NCI-H748 (cell line): ENCODE measurements at regions not wholly inside any gene's neighbourhood (a gene's known extent, or its start where the extent isn't known, plus 50 kb on each side); places are given as distances from the start of the nearest gene placed in this dataset.

Source experiments
- DNase-seq: peaks from one replicate; lab custom pipeline; 2025; ENCODE audit not compliant: unreplicated experiment; lab: John Stamatoyannopoulos, UW

DNA sequence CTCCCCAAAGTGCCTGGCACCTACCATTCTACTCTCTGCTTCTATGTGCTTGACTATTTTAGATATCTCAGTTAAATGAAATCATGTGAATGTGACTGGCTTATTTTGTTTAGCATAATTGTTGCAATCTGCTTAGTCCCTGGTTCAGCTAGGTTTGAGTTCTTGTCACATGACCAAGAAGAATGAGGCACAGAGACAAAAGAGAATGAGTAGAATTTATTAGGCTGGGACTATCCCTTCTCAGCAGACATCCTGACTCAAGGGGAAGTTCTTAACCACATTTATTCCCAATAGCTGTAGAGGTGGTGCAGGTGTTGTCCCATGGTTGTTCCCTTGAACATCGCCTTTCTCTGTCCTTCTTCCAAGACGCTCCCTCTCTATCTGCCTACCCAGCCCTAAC is 1485.7 kb downstream of the KCNT2 start:
- DNase-seq = no peak

DNA sequence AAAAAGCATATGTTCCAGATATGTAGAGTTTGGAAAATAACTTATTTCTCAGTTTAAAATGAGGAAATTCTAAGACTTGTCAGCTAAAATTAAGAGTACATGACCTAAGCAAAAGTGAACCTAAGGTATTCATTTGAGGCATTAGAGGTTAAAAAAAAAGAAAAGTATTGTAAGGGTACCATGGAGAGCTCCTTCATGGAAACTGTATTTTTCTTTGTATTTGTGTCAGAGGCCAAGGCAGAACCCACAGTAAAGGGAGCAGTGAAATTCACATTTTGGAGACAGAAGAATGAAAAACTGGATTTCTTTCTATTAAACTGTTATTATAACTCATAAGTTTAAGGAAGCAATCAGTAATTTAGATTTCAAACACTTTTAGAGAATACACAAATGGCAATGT is 1494.8 kb downstream of the KCNT2 start:
- DNase-seq = no peak

DNA sequence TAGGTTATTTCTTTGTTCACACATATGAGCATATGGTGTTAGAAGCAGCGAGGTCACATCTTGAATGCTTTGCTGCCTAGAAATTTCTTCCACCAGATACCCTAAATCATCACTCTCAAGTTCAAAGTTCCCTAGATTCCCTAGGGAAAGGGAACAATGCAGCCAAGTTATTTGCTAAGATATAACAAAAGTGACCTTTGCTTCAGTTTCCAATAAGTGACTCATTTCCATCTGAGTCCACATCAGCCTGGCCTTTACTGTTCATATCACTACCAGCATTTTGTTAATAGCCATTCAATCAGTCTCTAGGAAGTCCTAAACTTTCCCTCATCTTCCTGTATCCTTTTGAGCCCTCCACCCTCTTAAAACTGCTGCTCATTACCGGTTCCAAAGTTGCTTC is 1502.5 kb downstream of the KCNT2 start:
- no peak for DNase-seq

DNA sequence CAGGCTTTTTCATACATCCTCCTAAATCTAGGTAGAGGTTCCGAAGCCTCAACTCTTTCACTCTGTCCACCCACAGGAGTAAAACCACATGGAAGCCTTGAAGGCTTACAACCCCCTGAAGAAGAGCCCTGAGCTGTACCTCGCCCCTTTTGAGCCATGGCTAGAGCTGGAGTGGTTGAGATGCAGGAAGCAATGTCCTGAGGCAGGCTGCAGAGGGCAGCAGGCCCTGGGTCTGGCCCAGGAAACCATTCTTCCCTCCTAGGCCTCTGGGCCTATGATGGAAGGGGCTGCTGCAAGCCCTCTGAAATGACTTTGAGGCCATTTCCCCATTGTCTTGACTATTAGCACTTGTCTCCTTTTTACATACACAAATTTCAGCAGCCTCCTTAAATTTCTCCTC is 1503.0 kb downstream of the KCNT2 start:
- DNase-seq = no peak

DNA sequence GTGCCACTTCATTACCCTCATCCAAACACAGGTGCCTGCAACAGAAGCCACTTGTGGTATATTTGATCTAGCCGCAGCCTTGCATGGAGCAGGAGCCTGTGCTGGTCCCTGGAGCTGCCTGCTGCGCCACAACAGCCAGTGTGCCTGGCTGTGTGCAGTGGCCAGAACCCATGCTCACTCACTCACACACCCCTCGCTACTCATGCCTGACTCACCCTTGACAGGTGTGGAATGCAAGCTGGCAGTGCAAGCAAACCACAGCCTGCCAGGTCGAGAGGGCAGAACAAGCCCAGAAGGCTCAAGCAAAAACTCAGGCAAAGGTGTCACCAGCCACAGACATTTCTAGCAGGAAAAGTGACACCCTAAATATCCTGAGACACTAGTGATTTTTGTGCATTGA is 1510.9 kb downstream of the KCNT2 start:
- DNase-seq = no peak

DNA sequence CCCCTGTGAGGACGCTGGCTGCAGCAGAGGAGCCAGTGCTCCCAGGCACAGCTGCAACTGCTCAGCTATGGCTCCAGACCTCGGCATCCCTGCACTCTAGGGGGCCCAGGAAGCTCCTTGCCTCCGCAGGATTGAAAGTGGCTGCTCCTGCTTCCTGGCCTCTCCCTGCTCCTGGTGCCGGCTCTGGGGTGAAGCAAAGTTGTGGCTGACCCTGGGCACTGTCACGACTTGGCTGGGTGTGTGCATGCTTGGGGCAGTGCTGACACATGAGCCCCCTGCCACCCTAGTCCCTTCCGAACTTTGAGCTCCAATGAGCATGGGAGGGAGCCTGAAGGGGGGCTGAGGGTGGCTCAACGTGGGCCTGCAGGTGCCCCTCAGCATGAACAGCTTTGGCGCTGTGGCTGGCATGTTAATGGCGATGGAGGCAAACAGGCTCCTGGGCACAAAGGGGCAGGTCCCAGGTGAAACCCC is 1512.2 kb downstream of the KCNT2 start:
- no peak for DNase-seq

DNA sequence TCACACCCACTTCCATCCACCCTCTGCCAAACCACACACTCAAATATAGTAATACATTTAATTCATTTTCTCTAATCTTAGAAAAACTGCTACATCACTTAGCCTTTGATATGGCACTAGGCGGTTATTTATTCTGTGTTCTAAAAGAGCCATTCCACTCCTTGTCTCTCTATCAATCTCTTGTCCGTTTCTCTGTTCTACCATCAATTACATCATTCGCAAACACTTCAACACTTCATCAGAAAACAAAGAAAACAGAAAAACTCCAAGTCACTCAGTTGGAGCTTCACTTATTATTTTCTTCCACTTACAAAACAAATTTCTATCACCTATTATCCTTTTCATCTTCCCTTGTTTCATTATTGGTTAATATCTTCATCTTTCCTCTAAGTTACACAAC is 1523.0 kb downstream of the KCNT2 start:
- no peak for DNase-seq

DNA sequence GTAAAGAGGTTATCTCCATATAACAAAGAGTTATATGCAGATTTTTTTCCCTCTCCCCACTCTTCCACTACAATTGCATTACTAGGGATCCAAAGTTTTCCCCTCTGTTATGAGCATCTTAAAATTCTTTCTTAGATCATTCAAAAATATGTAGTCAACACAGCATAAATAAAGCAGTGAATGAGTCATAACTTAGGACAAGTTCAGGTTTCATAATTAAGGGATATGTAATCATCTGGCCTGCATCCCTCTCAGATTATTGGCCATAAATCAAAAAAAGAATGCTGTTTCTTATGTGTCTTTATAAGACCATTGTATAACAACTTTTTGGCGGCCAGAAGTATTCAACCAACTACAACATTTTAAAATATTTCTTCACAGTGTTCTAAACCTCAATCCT is 1526.1 kb downstream of the KCNT2 start:
- no peak for DNase-seq

DNA sequence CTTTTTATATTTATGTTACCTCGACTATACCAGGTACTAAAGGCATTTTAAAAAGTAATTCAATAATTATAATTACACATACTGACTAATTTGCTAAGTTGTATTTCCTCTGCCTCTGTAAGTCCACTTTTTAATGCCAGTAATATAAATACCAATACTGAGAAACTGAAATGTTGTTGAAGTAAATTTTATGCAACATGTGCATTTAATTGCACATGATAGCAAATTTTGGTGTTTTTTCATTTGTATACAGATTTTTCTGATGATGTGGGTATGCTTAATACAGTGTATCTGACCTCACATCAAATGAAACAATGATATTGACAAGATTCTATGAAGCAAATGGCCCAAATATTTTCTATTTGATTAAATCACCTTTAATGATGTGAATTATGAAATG is 1531.6 kb downstream of the KCNT2 start:
- no peak for DNase-seq

DNA sequence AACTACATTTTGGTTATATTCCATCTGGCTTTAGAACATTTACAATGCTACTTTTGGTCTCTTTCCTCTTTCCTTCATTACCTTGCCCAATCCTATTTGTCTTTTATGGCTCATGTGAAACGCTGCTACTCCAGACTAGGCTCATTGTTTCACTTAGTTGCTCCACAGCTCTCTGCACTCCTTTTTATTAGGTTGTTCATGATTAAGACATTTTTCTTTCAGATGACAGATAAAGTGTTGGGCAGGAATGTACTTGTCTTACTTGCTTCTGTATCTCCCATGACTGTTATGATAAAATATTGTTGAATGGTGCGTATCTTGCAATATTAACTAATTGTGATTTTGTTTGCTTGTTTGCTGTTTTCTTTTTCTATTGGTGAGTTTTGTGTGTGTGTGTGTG is 1532.3 kb downstream of the KCNT2 start:
- no peak for DNase-seq

DNA sequence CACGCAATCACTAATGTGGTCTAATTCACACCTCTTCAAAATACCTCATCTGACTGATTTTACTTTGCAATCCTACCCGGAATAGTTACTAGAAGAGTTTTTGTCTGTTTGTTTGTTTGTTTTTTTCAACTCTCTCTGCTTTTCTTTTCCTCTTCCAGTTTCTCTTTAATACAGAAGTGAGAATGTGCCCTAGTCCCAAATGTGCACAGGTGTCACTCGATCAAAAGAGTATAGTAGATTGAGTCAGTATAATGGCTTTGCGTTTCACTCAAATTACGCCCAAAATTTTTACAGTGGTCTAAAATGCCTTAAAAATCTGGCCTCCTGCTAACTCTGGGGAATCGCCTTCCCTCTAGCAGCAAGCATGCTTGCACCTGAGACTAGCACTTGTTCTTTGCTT is 1536.8 kb downstream of the KCNT2 start:
- DNase-seq = no peak

DNA sequence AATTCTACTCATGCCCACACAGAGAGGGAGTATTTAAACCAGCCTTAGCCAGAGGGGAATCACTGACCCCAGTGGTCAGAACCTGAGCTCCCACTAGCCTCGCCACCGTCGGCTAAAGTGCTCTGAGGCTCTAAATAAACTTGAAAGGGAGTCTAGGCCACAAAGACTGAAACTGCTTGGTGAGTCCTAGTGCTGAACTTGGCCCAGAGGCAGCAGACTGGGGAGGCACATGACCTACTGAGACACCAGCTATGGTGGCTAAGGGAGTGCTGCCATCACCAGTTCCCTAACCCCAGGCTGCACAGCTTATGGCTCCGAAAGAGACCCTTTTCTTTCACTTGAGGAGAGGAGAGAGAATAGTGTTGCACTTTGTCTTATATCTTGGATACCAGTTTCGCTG is 1542.8 kb downstream of the KCNT2 start:
- DNase-seq = no peak

DNA sequence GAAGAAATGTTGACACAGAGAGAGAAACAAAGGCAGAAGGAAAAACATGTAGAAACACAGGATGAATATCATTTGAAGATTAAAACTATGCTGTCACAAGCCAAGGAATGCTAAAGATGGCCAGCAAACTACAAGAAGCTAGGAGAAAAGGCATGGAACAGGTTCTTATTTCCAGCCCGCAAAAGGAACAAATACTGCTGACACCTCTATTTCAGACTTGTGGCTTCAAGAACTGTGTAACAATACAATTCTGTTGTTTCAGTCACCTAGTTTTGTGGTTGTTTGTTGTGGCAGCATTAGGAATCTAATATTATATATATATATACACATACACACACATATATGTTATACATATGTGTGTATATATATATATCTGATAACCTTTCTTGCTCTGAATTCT is 1543.9 kb downstream of the KCNT2 start:
- DNase-seq = no peak

DNA sequence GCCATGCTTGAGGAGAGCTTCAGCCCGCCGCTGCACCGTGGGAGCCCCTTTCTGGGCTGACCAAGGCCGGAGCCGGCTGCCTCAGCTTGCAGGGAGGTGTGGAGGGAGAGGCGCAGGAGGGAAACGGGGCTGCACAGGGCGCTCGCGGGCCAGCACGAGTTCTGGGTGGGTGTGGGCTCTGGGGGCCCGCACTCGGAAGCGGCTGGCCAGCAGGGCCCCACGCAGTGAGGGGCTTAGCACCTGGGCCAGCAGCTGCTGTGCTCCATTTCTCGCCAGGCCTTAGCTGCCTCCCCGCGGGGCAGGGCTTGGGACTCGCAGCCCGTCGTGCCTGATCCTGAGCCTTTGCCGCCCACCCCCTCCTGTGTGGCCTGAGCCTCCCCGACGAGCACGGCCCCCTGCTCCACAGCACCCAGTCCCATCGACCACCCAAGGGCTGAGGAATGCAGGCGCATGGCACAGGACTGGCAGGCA is 1554.0 kb downstream of the KCNT2 start:
- DNase-seq = no peak

DNA sequence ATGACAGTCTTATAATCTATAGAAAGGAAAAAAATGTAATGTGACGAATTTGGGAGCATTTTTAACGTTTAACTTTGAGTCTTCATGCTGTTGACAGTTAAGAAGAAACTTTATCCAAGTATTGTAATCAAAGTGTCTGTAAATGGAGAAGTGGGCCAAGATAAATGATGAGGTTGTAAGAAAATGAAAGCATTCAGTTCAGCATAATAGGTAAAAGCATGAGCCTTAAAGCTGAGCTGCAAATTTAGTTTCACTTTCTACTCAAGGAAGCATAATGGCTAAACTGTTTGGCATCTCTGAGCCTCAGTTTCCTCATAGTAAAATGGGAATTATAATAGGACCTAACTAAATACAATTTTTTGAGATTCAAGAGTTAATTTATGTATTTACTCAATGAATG is 1554.8 kb downstream of the KCNT2 start:
- no peak for DNase-seq

DNA sequence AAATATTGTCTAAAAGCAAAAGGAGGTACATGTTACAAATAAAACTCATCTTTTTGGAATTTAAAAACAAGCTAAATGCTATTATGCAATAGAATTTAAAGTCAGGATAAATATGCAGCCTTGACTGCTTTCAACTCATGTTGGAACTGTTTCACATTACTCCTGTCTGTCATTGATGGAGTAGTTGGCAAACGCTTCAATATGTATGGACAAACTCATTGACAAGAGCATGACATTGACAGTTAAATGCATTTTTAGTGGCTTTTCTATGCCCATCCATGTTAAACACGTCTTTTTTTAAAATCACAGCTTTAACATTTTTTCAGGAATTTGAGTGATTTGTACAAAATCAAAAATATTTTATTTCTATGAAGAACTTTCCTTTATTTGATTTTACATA is 1560.5 kb downstream of the KCNT2 start:
- no peak for DNase-seq

DNA sequence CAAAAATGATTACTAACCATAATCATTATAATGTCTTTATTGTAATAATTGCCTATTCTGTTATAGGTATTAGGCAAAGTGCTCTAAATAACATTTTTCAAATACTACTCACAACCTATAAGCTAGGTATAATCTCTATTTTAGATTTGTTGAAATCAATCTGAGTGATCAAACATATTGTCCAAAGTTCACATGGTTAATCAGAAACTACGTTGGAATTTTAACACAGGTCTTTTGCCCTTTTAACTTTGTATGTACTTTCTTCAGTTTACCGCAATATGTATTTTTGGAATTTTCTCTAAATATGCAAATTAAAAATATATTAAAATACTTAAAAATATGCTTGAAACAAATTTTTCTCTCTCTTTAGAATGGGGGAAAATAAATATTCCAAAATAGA is 1563.2 kb downstream of the KCNT2 start:
- DNase-seq = no peak

DNA sequence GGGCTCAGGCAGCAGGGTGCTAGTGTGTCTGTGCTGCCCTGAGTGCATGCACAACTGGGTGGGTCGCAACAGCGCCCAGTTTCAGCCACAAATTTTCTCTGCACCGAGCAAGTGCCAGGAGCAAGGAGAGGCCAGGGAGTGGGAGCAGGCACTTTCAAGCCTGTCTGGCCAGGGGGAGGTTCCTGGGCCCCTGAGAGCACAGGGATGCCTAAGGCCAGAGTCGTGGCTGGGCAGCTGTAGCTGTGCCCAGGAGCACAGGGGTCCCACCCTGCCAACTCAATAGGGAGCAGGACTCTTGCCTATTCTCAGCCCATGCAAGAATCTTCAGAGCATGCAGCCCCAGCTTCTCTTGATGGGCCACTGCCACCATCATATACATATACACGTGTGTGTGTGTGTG is 1577.4 kb downstream of the KCNT2 start:
- no peak for DNase-seq

DNA sequence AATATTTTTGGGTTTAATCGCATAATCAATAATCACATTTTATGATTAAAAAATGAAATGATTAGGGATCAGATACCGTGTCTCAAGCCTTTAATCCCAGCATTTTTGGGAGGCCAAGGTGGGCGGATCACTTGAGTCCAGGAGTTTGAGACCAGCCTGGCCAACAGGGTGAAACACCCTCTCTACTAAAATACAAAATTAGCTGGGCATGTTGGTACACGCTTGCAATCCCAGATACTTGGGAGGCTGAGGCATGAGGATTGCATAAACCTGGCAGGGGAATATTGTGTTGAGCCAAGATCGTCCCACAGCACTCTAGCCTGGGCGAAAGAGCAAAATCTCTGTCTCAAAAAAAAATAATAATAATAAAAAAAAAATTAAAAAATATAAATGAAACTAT is 1581.4 kb downstream of the KCNT2 start:
- no peak for DNase-seq

DNA sequence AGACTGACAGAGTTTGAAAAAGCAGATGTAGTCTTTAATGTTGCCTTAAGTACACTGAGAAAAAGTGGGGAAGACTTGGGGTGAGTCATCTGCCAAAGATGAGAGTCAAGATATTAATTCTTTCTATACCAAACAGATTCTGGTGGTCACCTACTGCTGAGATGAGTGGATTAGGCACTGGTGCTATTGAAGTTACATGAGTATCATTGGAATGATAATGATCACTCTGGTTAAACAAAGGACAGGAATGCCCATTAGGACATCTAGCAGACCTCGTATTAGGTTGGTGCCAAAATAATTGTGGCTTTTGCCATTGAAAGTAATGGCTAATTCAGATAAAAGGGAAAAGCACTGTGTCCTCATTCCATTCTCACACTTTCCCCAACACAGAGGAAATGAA is 1588.9 kb downstream of the KCNT2 start:
- no peak for DNase-seq

DNA sequence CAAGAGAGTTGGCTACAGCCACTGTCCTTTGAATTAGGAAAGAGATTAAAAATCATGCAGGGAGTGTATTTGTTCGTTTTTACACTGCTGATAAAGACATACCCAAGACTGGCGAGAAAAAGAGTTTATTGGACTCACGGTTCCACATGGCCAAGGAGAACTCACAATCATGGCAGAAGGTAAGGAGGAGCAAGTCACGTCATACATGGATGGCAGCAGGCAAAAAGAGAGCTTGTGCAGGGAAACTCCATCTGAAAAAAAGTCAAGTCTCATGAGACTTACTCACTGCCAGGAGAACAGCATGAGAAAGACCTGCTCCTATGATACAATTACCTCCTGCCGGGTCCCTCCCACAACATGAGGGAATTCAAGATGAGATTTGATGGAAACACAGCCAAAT is 1595.2 kb downstream of the KCNT2 start:
- no peak for DNase-seq

DNA sequence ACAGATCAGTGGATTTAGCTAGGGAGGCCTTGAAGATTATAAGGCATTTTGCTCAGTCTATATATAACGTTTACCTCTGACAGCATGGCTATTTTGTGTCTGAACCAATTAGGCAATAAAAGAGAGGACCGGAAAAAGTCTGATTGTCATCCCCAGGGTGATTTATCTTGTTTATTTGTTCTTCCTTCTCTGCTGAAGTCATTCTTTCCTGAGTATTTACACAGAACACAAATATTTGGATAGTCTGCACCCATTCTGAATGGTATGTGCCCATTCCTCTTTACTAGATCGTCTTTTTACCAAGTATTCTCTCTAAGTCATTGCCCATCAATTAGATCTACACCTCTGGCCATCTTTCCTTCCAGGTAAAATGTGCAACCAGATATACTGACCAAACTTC is 1602.9 kb downstream of the KCNT2 start:
- peak; percentile 80 for DNase-seq

DNA sequence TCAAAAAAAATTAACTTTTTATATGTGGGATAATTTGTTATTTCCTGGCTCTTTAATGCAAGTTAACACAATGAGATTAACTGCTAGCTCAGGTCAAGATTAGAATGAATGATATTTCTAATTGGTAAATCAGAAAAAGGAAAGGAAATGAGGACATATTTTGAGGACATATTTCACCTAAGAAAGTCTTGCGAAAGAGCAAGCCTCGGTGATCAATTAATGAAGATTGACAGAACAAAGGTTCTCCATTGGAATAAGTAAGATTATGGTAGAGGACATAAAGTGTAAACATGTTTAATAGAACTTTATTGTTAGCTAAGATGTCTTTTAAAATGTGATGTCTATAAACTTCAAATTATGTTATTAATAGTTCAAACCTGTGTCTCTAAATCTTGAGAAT is 1617.8 kb downstream of the KCNT2 start:
- DNase-seq = no peak

DNA sequence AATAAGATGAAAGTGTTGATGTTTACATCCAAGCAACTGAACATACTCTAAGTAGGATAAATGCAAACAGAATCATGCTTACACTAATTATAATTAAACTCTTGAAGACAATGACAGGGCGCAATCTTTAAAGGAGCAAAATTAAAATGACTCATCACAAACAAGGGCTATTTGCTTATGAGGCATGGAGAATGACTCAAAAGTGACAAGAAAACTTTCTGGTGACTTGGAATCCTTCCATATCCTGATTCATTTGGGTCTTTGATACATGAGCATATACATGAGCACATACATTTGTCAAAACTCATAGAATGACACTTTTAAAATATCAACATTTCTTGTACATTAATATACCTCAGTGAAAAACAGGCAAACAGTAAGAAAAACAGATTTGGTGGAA is 1632.3 kb downstream of the KCNT2 start:
- DNase-seq = peak; percentile 6
